ENCODE measurements at regions not wholly inside any gene's neighbourhood (a gene's known extent, or its start where the extent isn't known, plus 50 kb on each side); places are given as distances from the start of the nearest gene placed in this dataset.

DNA sequence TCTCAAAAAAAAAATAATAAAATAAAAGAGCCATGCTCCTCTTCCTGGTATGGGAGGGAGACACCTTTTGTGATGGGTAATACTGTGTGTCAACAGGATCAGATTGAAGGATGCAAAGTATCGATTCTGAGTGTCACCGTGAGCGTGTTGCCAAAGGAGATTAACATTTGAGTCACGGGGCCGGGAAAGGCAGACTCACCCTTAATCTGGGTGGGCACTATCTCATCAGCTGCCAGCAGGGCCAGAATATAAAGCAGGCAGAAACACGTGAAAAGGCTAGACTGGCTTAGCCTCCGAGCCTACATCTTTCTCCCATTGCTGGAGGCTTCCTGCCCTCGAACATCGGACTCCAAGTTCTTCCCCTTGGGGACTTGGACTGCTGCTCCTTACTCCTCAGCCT lies 95.4 kb downstream of the SHOX start:
- Histone ChIP-seq H3K27me3 (ENCODE audit: control insufficient read depth, insufficient read depth) (no peaks in the 10 kb centered on the region), H3K4me1 (ENCODE audit: control insufficient read depth, insufficient read depth, low read length) (no peaks in the 10 kb centered on the region), H3K4me3 (ENCODE audit: low read length) (no peak overlapping the region), H3K9me3 (ENCODE audit: control insufficient read depth, low read length) (no peaks in the 10 kb centered on the region), H3K27ac (ENCODE audit: low read length) (no peak overlapping the region)
- DNase-seq, result no peak
- 92% methylated on average over 9 of the region's 9 CpGs for WGBS
- intact Hi-C loops (cut with DNase I), result no loop called here
- no peak for ATAC-seq

DNA sequence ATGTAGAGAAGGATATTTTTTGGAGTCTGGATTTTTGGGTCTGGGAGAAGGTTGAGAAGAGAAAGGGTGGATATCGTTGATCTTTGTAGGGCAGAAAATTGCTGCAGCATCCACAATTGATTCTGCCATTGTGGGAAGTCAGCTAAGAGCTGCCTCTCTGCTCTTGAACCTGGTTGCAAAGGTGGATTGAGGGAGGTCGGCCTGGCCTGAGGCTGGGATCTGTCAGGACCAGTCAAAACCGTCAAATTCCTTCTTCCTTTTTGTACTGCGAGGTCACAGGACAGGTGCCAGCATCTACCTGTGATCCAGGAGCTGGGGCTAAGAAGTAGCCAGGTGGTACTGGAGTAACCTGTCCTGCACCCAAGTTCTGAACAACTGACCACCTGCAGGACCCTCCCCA lies 93.7 kb downstream of the SHOX start:
- 92% methylated on average over 4 of the region's 4 CpGs for WGBS

DNA sequence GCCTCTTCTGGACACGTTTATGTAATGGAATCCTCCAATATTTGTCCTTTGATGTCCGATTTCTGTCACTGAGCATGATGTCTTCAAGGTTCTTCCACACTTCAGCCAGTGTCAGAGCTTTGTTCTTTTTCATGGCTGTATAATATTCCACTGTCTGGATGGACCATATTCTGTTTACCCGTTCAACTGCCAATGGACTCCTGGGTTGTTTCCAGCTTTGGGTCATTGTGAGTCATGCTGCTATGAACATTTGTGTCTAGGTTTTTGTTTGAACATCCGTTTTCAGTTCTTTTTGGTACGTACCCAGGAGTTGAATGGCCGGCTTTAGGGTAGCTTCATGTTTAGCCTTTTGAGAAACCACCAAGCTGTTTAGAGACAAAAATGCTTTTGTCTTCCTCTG lies 93.2 kb downstream of the SHOX start:
- Histone ChIP-seq H3K27me3 (ENCODE audit: control insufficient read depth, insufficient read depth) (no peaks in the 10 kb centered on the region), H3K4me3 (ENCODE audit: low read length) (no peak overlapping the region), H3K27ac (ENCODE audit: low read length) (no peak overlapping the region), H3K4me1 (ENCODE audit: control insufficient read depth, insufficient read depth, low read length) (no peaks in the 10 kb centered on the region), H3K9me3 (ENCODE audit: control insufficient read depth, low read length) (no peaks in the 10 kb centered on the region)
- no peak for DNase-seq
- intact Hi-C loops (cut with DNase I), result no loop called here
- WGBS, result 91% methylated on average over 6 of the region's 6 CpGs
- ATAC-seq, result no peak

More for the DNA sequence above, 93.7 kb downstream of the SHOX start:
- Histone ChIP-seq H3K9me3 (ENCODE audit: control insufficient read depth, low read length) (no peaks in the 10 kb centered on the region), H3K4me3 (ENCODE audit: low read length) (no peak overlapping the region), H3K27me3 (ENCODE audit: control insufficient read depth, insufficient read depth) (no peaks in the 10 kb centered on the region), H3K27ac (ENCODE audit: low read length) (no peak overlapping the region), H3K4me1 (ENCODE audit: control insufficient read depth, insufficient read depth, low read length) (no peaks in the 10 kb centered on the region)
- ATAC-seq, result no peak
- DNase-seq, result no peak
- intact Hi-C loops (cut with DNase I), result no loop called here

DNA sequence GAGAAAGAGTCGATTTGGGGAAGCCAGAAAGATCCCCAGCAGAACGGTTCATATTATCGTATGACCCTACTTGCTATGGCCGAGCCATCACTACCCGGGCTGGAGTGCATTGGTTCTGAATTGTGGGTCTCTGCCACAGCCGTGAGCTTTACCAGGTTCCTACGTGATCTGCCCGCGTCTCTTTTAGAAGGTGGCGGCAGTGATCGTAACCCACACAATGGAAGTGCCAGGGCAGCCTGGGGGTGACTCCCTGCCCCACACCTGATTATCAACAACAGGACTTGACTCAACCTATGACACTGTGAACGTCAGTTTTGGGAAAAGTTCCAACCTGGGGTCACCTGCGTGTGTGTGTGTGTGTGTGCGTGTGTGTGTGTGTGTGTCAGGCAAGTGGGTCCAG lies 90.8 kb downstream of the SHOX start:
- no peak for DNase-seq
- Histone ChIP-seq H3K4me3 (ENCODE audit: low read length) (no peak overlapping the region), H3K27me3 (ENCODE audit: control insufficient read depth, insufficient read depth) (no peaks in the 10 kb centered on the region), H3K27ac (ENCODE audit: low read length) (no peak overlapping the region), H3K4me1 (ENCODE audit: control insufficient read depth, insufficient read depth, low read length) (no peaks in the 10 kb centered on the region), H3K9me3 (ENCODE audit: control insufficient read depth, low read length) (peaks cover 2% of the 10 kb centered on the region)
- intact Hi-C loops (cut with DNase I), result no loop called here
- ATAC-seq, result no peak
- WGBS, result 88% methylated on average over 14 of the region's 14 CpGs

DNA sequence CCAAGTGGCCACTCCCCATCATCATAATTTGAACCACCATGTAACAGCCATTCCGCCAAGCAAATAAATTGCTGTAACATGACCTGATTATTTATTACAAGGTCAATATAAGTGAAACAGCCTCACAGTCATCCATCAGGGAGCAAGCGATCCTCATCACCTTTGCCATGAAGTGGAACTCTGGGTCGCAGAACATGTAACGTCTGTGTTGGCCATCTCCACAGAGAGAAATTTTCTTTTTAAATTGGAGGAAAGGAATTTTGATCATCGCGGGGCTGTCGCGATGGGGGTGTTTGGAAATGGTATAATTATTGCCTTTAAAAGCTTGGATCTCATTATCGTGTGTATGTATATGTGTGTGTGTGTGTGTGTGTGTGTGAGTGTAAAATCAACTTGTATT lies 90.2 kb downstream of the SHOX start:
- WGBS, result 84% methylated on average over 9 of the region's 9 CpGs
- intact Hi-C loops (cut with DNase I), result no loop called here
- no peak for ATAC-seq
- Histone ChIP-seq H3K9me3 (ENCODE audit: control insufficient read depth, low read length) (peaks cover 2% of the 10 kb centered on the region), H3K27me3 (ENCODE audit: control insufficient read depth, insufficient read depth) (no peaks in the 10 kb centered on the region), H3K4me1 (ENCODE audit: control insufficient read depth, insufficient read depth, low read length) (no peaks in the 10 kb centered on the region), H3K27ac (ENCODE audit: low read length) (no peak overlapping the region), H3K4me3 (ENCODE audit: low read length) (no peak overlapping the region)
- no peak for DNase-seq

DNA sequence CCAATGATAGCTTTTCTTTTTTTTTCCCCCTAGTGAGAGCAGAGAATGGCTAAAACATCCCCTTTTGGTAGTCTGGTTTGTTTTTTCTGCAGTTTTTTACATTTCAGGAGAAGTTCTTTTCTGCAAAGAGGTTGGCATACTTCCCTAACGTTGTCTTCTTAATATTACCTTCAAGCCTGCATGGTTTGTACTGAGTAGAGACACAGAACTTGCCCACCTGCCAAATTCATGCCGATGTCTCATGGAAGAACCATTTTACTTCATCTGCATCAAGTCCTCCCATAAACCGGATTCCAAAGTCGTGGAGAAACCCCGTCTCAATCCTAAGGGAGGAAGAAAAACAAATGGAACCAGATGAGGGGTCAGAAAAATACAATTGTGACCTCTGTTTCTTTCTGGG lies 89.7 kb downstream of the SHOX start:
- WGBS, result 65% methylated on average over 5 of the region's 5 CpGs
- Histone ChIP-seq H3K4me3 (ENCODE audit: low read length) (no peak overlapping the region), H3K27me3 (ENCODE audit: control insufficient read depth, insufficient read depth) (no peaks in the 10 kb centered on the region), H3K9me3 (ENCODE audit: control insufficient read depth, low read length) (peaks cover 2% of the 10 kb centered on the region), H3K27ac (ENCODE audit: low read length) (no peak overlapping the region), H3K4me1 (ENCODE audit: control insufficient read depth, insufficient read depth, low read length) (no peaks in the 10 kb centered on the region)
- intact Hi-C loops (cut with DNase I), result no loop called here
- ATAC-seq (no peak), DNase-seq (no peak)

DNA sequence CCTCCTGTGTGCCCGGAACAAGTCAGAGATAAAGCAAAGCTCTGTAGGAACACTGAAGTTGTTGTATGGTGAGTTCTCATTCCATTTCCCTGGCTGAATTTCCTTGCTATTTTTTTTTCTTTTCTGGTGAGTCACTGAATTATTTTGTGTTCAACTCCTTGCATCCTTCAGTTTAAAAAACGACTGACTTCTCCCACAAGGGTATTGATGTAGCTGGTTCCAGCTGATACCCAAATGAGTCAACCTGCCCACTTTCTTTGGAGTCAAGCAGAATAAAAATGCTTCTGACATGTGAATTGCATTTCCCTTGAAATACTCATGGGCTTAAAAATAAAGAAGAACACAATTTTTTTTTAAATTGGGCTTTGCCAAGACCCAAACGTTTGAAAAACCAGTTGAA lies 85.5 kb downstream of the SHOX start:
- no peak overlapping the region for H3K4me3 ChIP-seq (ENCODE audit: low read length)
- intact Hi-C loops (cut with DNase I), result no loop called here
- no peaks in the 10 kb centered on the region for H3K27me3 ChIP-seq (ENCODE audit: control insufficient read depth, insufficient read depth)
- DNase-seq (no peak), ATAC-seq (no peak)
- no peaks in the 10 kb centered on the region for H3K4me1 ChIP-seq (ENCODE audit: control insufficient read depth, insufficient read depth, low read length)
- H3K27ac ChIP-seq (ENCODE audit: low read length), result no peak overlapping the region
- WGBS, result 32% methylated on average over 3 of the region's 3 CpGs
- peaks cover 2% of the 10 kb centered on the region for H3K9me3 ChIP-seq (ENCODE audit: control insufficient read depth, low read length)

DNA sequence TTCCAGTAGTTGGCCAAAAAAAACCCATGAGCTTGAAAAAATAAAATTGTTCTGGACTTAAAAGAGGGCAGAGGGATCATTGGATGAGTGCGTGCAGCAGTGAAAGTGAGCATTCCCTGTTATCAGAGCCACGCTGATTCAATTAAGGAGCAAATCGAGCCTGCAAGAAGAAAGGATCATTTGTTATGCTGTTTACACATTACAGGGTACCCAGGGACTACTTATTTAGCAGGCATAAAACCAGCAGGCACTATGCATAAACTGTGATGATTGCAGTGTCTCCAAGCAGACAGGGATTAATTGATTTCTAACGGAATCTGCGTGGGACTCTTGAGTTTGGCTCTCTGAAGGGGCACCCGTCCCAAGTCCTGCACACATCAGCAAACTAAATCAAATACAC lies 83.5 kb downstream of the SHOX start:
- 57% methylated on average over 6 of the region's 6 CpGs for WGBS
- Histone ChIP-seq H3K27me3 (ENCODE audit: control insufficient read depth, insufficient read depth) (no peaks in the 10 kb centered on the region), H3K9me3 (ENCODE audit: control insufficient read depth, low read length) (peaks cover 2% of the 10 kb centered on the region), H3K4me1 (ENCODE audit: control insufficient read depth, insufficient read depth, low read length) (no peaks in the 10 kb centered on the region), H3K27ac (ENCODE audit: low read length) (no peak overlapping the region), H3K4me3 (ENCODE audit: low read length) (no peak overlapping the region)
- no peak for ATAC-seq
- intact Hi-C loops (cut with DNase I), result no loop called here
- DNase-seq, result no peak

Measured in right cardiac atrium (tissue), 5 donors.